ENCODE measurements at regions not wholly inside any gene's neighbourhood (a gene's known extent, or its start where the extent isn't known, plus 50 kb on each side); places are given as distances from the start of the nearest gene placed in this dataset.

DNA sequence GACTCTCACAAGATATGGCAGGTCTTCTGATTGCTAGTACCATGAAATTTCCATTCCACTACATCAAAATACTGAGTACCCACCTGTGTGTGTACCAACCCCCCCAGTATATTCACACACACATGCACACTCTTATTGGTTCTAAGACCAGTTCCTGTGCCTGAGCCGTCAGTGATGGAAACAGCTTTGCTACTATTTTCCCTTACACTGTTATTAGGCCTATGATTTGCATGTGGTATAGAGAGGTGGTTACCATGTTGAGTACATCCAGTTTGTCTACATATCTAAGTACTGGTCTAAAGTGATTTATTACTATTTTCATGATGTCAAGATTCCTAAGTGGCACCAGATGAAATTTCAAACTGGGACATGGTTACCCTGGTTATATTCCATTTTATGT lies 459.9 kb downstream of the BCKDHB start:
- DNase-seq, result no peak
- Histone ChIP-seq H3K9me3 (no peaks in the 10 kb centered on the region; the same call in 1 of the 2 replicates), H3K4me3 (ENCODE audit: low read depth, low read length) (no peak overlapping the region), H3K4me1 (peaks cover 7% of the 10 kb centered on the region; the same call in 1 of the 2 replicates), H3K27me3 (no peaks in the 10 kb centered on the region), H3K36me3 (no peaks in the 10 kb centered on the region)
- TF ChIP-seq, protein P1, sequence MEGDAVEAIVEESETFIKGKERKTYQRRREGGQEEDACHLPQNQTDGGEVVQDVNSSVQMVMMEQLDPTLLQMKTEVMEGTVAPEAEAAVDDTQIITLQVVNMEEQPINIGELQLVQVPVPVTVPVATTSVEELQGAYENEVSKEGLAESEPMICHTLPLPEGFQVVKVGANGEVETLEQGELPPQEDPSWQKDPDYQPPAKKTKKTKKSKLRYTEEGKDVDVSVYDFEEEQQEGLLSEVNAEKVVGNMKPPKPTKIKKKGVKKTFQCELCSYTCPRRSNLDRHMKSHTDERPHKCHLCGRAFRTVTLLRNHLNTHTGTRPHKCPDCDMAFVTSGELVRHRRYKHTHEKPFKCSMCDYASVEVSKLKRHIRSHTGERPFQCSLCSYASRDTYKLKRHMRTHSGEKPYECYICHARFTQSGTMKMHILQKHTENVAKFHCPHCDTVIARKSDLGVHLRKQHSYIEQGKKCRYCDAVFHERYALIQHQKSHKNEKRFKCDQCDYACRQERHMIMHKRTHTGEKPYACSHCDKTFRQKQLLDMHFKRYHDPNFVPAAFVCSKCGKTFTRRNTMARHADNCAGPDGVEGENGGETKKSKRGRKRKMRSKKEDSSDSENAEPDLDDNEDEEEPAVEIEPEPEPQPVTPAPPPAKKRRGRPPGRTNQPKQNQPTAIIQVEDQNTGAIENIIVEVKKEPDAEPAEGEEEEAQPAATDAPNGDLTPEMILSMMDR (IDR thresholded peaks at IDR 0.05; ENCODE audit: low read depth, low read length), result no peak

DNA sequence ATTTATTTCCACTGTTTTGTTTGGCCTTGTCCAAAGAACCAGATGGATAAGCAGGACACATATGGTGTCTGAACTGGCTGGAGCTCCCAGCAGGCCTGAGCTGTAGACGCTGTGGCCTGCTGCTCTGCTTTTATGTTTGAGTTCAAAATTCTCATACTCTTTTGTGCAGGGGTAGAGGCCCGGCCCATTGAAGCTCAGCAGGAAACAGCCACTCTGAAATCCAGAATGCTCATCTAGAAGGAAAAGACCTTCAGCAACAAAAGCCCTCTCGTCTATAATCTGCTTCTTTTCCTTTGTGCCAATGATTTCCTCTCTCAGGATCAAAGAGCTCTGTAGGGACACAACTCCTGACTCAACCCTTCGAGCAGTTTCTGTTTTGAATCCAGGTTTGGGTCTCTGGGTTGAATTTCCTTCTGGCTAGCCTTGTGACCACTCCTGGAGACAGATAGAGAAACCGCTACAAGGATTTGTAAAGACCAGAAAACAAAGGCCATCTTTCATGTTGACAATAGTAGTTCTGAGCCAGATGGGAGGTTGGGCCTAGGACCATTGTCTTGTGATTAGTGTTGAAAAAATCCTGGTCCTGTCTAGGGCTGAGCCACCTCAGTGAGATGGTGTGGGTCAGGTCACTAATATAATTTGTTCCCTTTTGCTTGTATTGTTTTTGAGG lies 446.7 kb downstream of the BCKDHB start:
- H3K36me3 ChIP-seq, result no peaks in the 10 kb centered on the region
- H3K27me3 ChIP-seq, result no peaks in the 10 kb centered on the region
- no peaks in the 10 kb centered on the region for H3K4me1 ChIP-seq
- DNase-seq, result no peak
- TF ChIP-seq, protein P1 (IDR thresholded peaks at IDR 0.05; ENCODE audit: low read depth, low read length), result no peak
- H3K9me3 ChIP-seq, result no peaks in the 10 kb centered on the region
- H3K4me3 ChIP-seq (ENCODE audit: low read depth, low read length), result no peak overlapping the region

DNA sequence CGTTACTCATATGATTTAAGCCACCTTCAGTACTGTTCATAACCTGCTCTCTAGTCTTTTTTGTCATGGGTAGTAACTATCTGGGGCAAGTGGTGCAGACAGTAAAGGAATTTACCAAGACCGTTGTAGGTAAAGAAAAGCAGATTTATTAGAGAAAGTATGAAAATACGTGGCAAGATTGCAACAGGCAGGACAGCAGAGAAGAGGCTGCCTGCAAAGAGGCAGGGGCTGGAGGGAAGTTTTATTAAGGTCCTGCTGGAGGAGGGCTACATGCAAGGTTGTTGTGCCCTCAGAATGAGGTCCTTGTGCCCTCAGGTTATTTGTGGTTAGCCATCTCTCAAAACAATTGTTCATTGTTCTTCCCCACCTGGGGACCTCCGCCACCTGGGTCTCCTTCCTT lies 444.3 kb downstream of the BCKDHB start:
- H3K36me3 ChIP-seq, result no peaks in the 10 kb centered on the region
- H3K4me1 ChIP-seq, result no peaks in the 10 kb centered on the region
- no peaks in the 10 kb centered on the region for H3K9me3 ChIP-seq
- no peak for DNase-seq
- H3K4me3 ChIP-seq (ENCODE audit: low read depth, low read length), result no peak overlapping the region
- TF ChIP-seq, protein P1 (IDR thresholded peaks at IDR 0.05; ENCODE audit: low read depth, low read length), result no peak
- no peaks in the 10 kb centered on the region for H3K27me3 ChIP-seq

DNA sequence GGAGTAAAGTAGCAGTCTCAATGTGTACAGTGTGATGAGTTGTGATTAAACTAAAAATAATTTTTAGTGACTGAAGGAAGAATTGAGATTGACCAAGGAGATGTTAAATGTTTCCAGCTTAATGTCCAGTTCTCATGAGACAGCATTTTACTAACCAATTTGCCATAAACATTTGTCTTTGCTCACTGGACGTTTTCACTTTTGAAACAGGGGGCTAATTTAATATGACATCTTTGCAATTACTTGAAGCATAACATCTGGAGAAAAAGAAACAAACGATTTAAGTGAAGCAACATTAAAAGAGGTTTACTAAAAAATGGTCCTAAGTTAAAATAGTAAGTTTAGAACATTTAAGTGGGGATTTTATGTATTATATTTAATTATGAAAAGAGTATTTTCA lies 443.8 kb downstream of the BCKDHB start:
- H3K4me3 ChIP-seq (ENCODE audit: low read depth, low read length), result no peak overlapping the region
- no peaks in the 10 kb centered on the region for H3K36me3 ChIP-seq
- DNase-seq, result no peak
- TF ChIP-seq, protein P1 (IDR thresholded peaks at IDR 0.05; ENCODE audit: low read depth, low read length), result no peak
- no peaks in the 10 kb centered on the region for H3K4me1 ChIP-seq
- no peaks in the 10 kb centered on the region for H3K27me3 ChIP-seq
- H3K9me3 ChIP-seq, result no peaks in the 10 kb centered on the region

DNA sequence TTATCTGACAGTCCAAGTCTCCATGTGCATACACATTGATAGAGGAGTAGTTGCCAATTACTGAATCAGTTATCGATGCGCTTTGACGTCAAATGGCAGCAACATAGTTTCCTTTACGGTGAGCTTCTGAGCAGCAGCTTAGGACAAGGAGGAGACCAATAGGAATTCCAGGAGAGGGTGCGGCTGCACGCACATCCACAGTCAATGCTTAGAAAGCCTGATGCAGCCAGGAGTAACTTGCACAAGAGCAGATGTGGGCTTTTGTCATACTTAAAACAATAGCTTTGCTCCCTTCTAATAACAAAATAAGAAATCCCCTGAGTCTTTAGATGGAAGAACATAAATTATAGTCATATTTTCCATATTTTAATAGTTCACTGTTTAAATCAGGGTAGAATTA lies 442.1 kb downstream of the BCKDHB start:
- Histone ChIP-seq H3K4me3 (ENCODE audit: low read depth, low read length) (no peak overlapping the region), H3K9me3 (no peaks in the 10 kb centered on the region), H3K36me3 (no peaks in the 10 kb centered on the region), H3K27me3 (no peaks in the 10 kb centered on the region), H3K4me1 (no peaks in the 10 kb centered on the region)
- TF ChIP-seq, protein P1 (IDR thresholded peaks at IDR 0.05; ENCODE audit: low read depth, low read length), result no peak
- DNase-seq, result no peak

DNA sequence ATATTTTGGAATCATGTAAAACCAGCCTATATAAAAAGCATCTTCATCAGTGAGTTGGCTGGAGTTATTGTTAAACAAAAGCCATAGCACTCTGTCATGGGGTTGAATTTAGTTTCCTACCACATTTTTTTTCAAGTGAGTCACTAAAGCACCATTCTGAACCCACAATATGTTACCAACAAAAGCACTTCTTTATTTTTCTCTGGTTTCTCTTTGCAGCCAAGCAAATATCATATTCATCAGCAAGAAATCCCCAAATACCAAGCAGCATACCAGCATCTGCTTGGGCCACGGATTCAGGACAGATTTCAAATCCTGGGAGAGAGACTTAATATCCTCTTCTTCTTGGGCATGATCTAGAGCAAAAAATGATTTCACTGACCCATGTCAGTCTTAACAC lies 441.4 kb downstream of the BCKDHB start:
- Histone ChIP-seq H3K4me3 (ENCODE audit: low read depth, low read length) (no peak overlapping the region), H3K36me3 (no peaks in the 10 kb centered on the region), H3K27me3 (no peaks in the 10 kb centered on the region), H3K4me1 (no peaks in the 10 kb centered on the region), H3K9me3 (no peaks in the 10 kb centered on the region)
- TF ChIP-seq, protein P1 (IDR thresholded peaks at IDR 0.05; ENCODE audit: low read depth, low read length), result no peak
- DNase-seq, result no peak
